RWPE1 (cell line): ENCODE measurements at regions not wholly inside any gene's neighbourhood (a gene's known extent, or its start where the extent isn't known, plus 50 kb on each side); places are given as distances from the start of the nearest gene placed in this dataset.

ENCODE experiments used
- CTCF ChIA-PET: fragments of 350-600 bp; sonication (Branson Sonifier 250); formaldehyde crosslinking; extraction: SDS; loops from one replicate; lab custom pipeline; 2021; lab: Yijun Ruan, JAX
- POLR2A ChIA-PET: fragments of 400-600 bp; formaldehyde crosslinking; extraction: SDS; loops from one replicate; lab custom pipeline; 2020; ENCODE audit warnings: antibody characterized with exemption; ENCODE audit not compliant: low non-redundant PET; lab: Yijun Ruan, JAX
- DNase-seq: peaks from one replicate; pipeline ENCODE4 v3.0.0; 2012; ENCODE audit warnings: low spot score
- H3K27ac ChIP-seq: fragments of 450-650 bp; 2 replicates; pipeline ENCODE4 v1.5.1; 2017
- TF ChIP-seq, protein P1 (sequence below): fragments of 450-650 bp; conservative IDR thresholded peaks from 2 replicates; pipeline ENCODE4 v1.5.1; 2017; ENCODE audit warnings: low read depth, mild to moderate bottlenecking

DNA sequence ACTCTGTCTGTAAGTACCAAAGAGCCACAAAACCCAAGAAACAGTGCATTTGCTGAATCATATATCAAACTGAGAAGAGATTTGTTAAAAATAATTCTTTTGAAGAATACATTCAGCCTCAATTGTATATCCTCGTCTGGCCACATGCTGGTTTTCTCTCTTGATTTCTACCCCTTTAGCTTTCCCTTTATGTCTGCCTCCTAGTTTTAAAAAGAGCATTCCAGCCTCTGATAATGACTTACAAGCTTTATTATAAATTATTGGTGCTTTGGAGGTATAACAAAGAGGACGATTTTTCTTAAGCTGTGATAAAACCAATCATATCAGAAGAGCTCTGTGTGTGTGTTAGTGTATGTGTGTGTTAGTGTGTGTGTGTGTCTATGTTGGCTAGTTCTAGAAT lies 70.4 kb upstream of the ROBO2 start:
- CTCF ChIA-PET: no interaction called here
- no peak for DNase-seq
- TF ChIP-seq, protein P1, sequence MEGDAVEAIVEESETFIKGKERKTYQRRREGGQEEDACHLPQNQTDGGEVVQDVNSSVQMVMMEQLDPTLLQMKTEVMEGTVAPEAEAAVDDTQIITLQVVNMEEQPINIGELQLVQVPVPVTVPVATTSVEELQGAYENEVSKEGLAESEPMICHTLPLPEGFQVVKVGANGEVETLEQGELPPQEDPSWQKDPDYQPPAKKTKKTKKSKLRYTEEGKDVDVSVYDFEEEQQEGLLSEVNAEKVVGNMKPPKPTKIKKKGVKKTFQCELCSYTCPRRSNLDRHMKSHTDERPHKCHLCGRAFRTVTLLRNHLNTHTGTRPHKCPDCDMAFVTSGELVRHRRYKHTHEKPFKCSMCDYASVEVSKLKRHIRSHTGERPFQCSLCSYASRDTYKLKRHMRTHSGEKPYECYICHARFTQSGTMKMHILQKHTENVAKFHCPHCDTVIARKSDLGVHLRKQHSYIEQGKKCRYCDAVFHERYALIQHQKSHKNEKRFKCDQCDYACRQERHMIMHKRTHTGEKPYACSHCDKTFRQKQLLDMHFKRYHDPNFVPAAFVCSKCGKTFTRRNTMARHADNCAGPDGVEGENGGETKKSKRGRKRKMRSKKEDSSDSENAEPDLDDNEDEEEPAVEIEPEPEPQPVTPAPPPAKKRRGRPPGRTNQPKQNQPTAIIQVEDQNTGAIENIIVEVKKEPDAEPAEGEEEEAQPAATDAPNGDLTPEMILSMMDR: no peak
- POLR2A ChIA-PET: no interaction called here
- H3K27ac ChIP-seq: no peak overlapping the region

- ChIA-PET CTCF (no interaction called here), POLR2A (no interaction called here)
- DNase-seq: no peak
- TF ChIP-seq, protein P1: no peak
- H3K27ac ChIP-seq: no peak overlapping the region
These were observed 69.8 kb upstream of the ROBO2 start for GRCh38 chr3:76969996-76970615.

DNA sequence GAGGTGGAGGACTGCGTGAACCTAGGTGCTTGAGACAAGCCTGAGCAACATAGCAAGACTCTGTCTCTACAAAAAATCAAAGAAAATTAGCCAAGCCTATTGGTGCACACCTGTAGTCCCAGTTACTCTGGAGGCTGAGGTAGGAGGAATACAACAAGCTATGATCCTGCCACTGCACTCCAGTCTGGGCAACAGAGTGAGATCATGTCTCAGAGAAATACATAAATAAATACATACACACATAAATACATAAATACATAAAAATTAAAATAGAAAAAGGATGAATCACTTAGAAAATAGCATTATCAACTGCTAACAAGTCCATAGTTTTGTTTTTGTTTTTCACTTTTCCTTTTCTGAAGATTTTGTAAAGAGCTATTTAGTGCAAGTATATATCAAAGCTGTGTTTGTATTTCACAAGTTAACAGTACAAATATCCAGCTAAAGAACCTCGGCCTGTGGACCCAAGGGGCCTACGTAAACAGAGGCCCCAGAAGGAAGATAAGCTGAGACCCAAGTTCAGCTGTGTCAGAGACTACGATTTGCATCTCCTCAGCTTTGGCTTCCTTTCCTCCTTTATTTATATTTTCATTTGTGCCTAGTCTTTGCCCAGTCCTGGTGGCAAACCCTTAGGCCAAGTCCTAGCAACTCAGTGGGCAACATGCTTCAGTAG lies 67.1 kb upstream of the ROBO2 start:
- ChIA-PET CTCF (no interaction called here), POLR2A (no interaction called here)
- no peak overlapping the region for H3K27ac ChIP-seq
- TF ChIP-seq, protein P1: no peak
- DNase-seq: no peak

- DNase-seq: no peak
- CTCF ChIA-PET: no interaction called here
- H3K27ac ChIP-seq: no peak overlapping the region
- TF ChIP-seq, protein P1: no peak
- POLR2A ChIA-PET: no interaction called here
These were observed 62.9 kb upstream of the ROBO2 start for GRCh38 chr3:76976996-76977395.

- no peak overlapping the region for H3K27ac ChIP-seq
- POLR2A ChIA-PET: no interaction called here
- CTCF ChIA-PET: interaction anchor here (0.6 kb wide), 1 partner anchor 17 kb away, joined by 3 read pairs; no protein-coding TSS in a partner anchor
- DNase-seq: no peak
- TF ChIP-seq, protein P1: no peak
These were observed 54.3 kb upstream of the ROBO2 start for GRCh38 chr3:76985645-76986044.

GRCh38 chr3:76986876-76987474 lies 52.9 kb upstream of the ROBO2 start:
- CTCF ChIA-PET: no interaction called here
- H3K27ac ChIP-seq: no peak overlapping the region
- no peak for DNase-seq
- TF ChIP-seq, protein P1: no peak
- POLR2A ChIA-PET: no interaction called here
